GM20000 (cell line): ENCODE measurements at regions not wholly inside any gene's neighbourhood (a gene's known extent, or its start where the extent isn't known, plus 50 kb on each side); places are given as distances from the start of the nearest gene placed in this dataset.

Experiments
- DNase-seq: peaks from one replicate; pipeline ENCODE4 v3.0.0; 2012; ENCODE audit warnings: low spot score
- CTCF ChIP-seq: IDR thresholded peaks from 2 replicates; pipeline ENCODE4 v1.5.1; 2012; ENCODE audit warnings: mild to moderate bottlenecking, control low read depth; ENCODE audit errors: extremely low read depth, missing control alignments

- no peak for DNase-seq
- no peak for TF ChIP-seq CTCF
Measured at GRCh38 chr4:138710297-138710696, 305.3 kb upstream of the NOCT start.

- no peak for TF ChIP-seq CTCF
- DNase-seq: no peak
Measured at GRCh38 chr4:138709859-138710258, 305.7 kb upstream of the NOCT start.

GRCh38 chr4:138707746-138708677 lies 307.6 kb upstream of the NOCT start:
- no peak for DNase-seq
- TF ChIP-seq CTCF: no peak

- DNase-seq: no peak
- TF ChIP-seq CTCF: no peak
Measured at GRCh38 chr4:138706201-138706600, 309.4 kb upstream of the NOCT start.

- TF ChIP-seq CTCF: no peak
- DNase-seq: no peak
Measured at GRCh38 chr4:138702190-138702824, 313.3 kb upstream of the NOCT start.

GRCh38 chr4:138698641-138699040 lies 316.9 kb upstream of the NOCT start:
- DNase-seq: no peak
- no peak for TF ChIP-seq CTCF

- TF ChIP-seq CTCF: no peak
- DNase-seq: no peak
Measured at GRCh38 chr4:138697851-138698250, 317.7 kb upstream of the NOCT start.
